K562 (cell line): ENCODE measurements at regions not wholly inside any gene's neighbourhood (a gene's known extent, or its start where the extent isn't known, plus 50 kb on each side); places are given as distances from the start of the nearest gene placed in this dataset.

Experiments used
- ATAC-seq: fragments of 200-7000 bp; cut with Tn5 transposase; 3 replicates; pipeline ENCODE4 v1.9.1; 2020; ENCODE audit warnings: moderate library complexity
- BruUV-seq: library from RNA; stranded (reverse); fragments of 400-500 nt; replicated peaks from 2 replicates; lab custom pipeline; 2021; lab: Mats Ljungman, UMichigan
- CTCF ChIA-PET: fragments of 300-600 bp; formaldehyde crosslinking; extraction: SDS; loops from one replicate; lab custom pipeline; 2021; ENCODE audit warnings: low intra/inter-chr PET ratio; lab: Yijun Ruan, JAX
- POLR2A ChIA-PET: fragments of 300-600, 350-650 bp; sonication (Branson Sonifier 250); formaldehyde crosslinking; extraction: SDS; loops from one replicate; lab custom pipeline; 2021; ENCODE audit warnings: antibody characterized with exemption, inconsistent platforms; lab: Yijun Ruan, JAX
- DNase-seq, 4 experiments: peaks; one replicate each; pipeline versions ENCODE4 v3.0.0 to v3.0.0-alpha.2; 2011 to 2018; ENCODE audit warnings: low spot score in 3 of 4, mixed read lengths in 3 of 4; ENCODE audit errors: extremely low read depth in 1 of 4
- FAIRE-seq: peaks from 2 replicates; lab custom pipeline; 2011; peaks lifted over from hg19 to GRCh38; lab: Jason Lieb, UNC
- H2AFZ ChIP-seq: 2 replicates; pipeline ENCODE4 v1.6.0; 2011; ENCODE audit warnings: low read depth, low read length, control low read depth, inconsistent platforms
- H3K27ac ChIP-seq: fragments of 200-600 bp; 3 replicates; pipeline ENCODE4 v1.8.0; 2011; ENCODE audit warnings: low read depth, mild to moderate bottlenecking, control low read depth, inconsistent platforms, low read length, moderate library complexity, mixed read lengths; ENCODE audit errors: extremely low read depth
- H3K27me3 ChIP-seq, 2 experiments: fragments of 300-600 bp in 1 of 2; 2 replicates in 1 of 2; 3 replicates in 1 of 2; pipeline versions ENCODE4 v1.6.0 to v1.8.0; 2011; ENCODE audit warnings: inconsistent platforms in 2 of 2, low read length in 2 of 2, mild to moderate bottlenecking in 1 of 2, mixed read lengths in 1 of 2, moderate library complexity in 1 of 2; ENCODE audit not compliant: control insufficient read depth in 2 of 2, insufficient read depth in 2 of 2
- H3K36me3 ChIP-seq: fragments of 300-600 bp; 3 replicates; pipeline ENCODE4 v1.8.0; 2011; ENCODE audit warnings: mild to moderate bottlenecking, low read length, inconsistent platforms; ENCODE audit not compliant: control insufficient read depth, insufficient read depth
- H3K4me1 ChIP-seq, 2 experiments: fragments of 200-600 bp in 1 of 2; replicated peaks in 1 of 2; 2 replicates in 1 of 2; 3 replicates in 1 of 2; pipeline versions ENCODE4 v1.5.1 to v1.8.0; 2011; ENCODE audit warnings: inconsistent platforms in 2 of 2, low read length in 2 of 2, mild to moderate bottlenecking in 1 of 2, mixed read lengths in 1 of 2, moderate library complexity in 1 of 2; ENCODE audit not compliant: control insufficient read depth in 2 of 2, insufficient read depth in 2 of 2
- H3K4me2 ChIP-seq: 2 replicates; pipeline ENCODE4 v1.6.1; 2011; ENCODE audit warnings: low read length, control low read depth, inconsistent platforms, mixed read lengths; ENCODE audit not compliant: insufficient read depth
- H3K4me3 ChIP-seq: fragments of 200-600 bp; sonication (generic), shearing (Covaris generic); 2 replicates; pipeline ENCODE4 v1.5.1; 2016; ENCODE audit warnings: control low read depth, inconsistent platforms
- H3K79me2 ChIP-seq: fragments of 200-600 bp; 3 replicates; pipeline ENCODE4 v1.8.0; 2011; ENCODE audit warnings: low read length, inconsistent platforms; ENCODE audit not compliant: control insufficient read depth, insufficient read depth
- H3K9ac ChIP-seq, 2 experiments: 2 replicates each; pipeline versions ENCODE4 v1.6.0 to v1.6.1; 2011; ENCODE audit warnings: low read depth in 2 of 2, low read length in 2 of 2, control low read depth in 1 of 2, inconsistent platforms in 1 of 2, mild to moderate bottlenecking in 1 of 2, mixed read lengths in 1 of 2; ENCODE audit not compliant: insufficient read depth in 1 of 2
- H3K9me1 ChIP-seq: one replicate; pipeline ENCODE4 v1.6.0; 2011; ENCODE audit warnings: inconsistent platforms, mild to moderate bottlenecking, low read length, moderate library complexity; ENCODE audit not compliant: control insufficient read depth, insufficient read depth
- H3K9me3 ChIP-seq: replicated peaks from 2 replicates; pipeline ENCODE4 v1.5.1; 2011; ENCODE audit warnings: low read depth, low read length, inconsistent platforms; ENCODE audit not compliant: control insufficient read depth, insufficient read depth
- H4K20me1 ChIP-seq: replicated peaks from 2 replicates; pipeline ENCODE4 v1.6.1; 2011; ENCODE audit warnings: low read length, inconsistent platforms, mixed read lengths; ENCODE audit not compliant: control insufficient read depth, insufficient read depth
- ASH1L ChIP-seq: fragments of 450-650 bp; IDR thresholded peaks from 2 replicates; pipeline ENCODE4 v1.6.1; 2018; ENCODE audit warnings: borderline replicate concordance, mild to moderate bottlenecking, low read depth; ENCODE audit not compliant: partially characterized antibody
- BCL6 ChIP-seq: fragments of 250-450 bp; sonication (Bioruptor Pico); IDR thresholded peaks from 2 replicates; pipeline ENCODE4 v1.4.0; 2020
- CLOCK ChIP-seq: fragments of 250-450 bp; sonication (Bioruptor Pico); IDR thresholded peaks from 2 replicates; pipeline ENCODE4 v1.4.0; 2020; ENCODE audit warnings: mild to moderate bottlenecking, moderate library complexity, borderline replicate concordance
- MYBL2 ChIP-seq, 2 experiments: fragments of 450-650 bp in 1 of 2; sonication (generic) in 1 of 2; formaldehyde crosslinking in 1 of 2; IDR thresholded peaks; 2 replicates each; pipeline versions ENCODE4 v1.6.1 to v1.8.1; 2017 to 2022; ENCODE audit warnings: borderline replicate concordance in 1 of 2, inconsistent platforms in 1 of 2, low read depth in 1 of 2, mild to moderate bottlenecking in 1 of 2, missing genetic modification reagents in 1 of 2, moderate library complexity in 1 of 2
- NFE2 ChIP-seq: IDR thresholded peaks from 2 replicates; pipeline ENCODE4 v1.6.1; 2014; ENCODE audit warnings: antibody characterized with exemption, low read depth
- NFYB ChIP-seq: IDR thresholded peaks from 2 replicates; pipeline ENCODE4 v1.6.1; 2011; ENCODE audit warnings: mild to moderate bottlenecking, moderate library complexity; ENCODE audit not compliant: insufficient read length; ENCODE audit errors: extremely low read depth
- NR3C1 ChIP-seq: sonication (generic); formaldehyde crosslinking; IDR thresholded peaks from 2 replicates; pipeline ENCODE4 v1.8.1; 2022; ENCODE audit warnings: missing genetic modification reagents
- PURB ChIP-seq: sonication (generic); formaldehyde crosslinking; IDR thresholded peaks from 2 replicates; pipeline ENCODE4 v1.9.0; 2021; ENCODE audit warnings: low read depth, mild to moderate bottlenecking, missing genetic modification reagents
- RBFOX2 ChIP-seq: fragments of 200-400 bp; formaldehyde crosslinking; IDR thresholded peaks from 2 replicates; pipeline ENCODE4 v1.6.1; 2017; ENCODE audit warnings: low read depth, mild to moderate bottlenecking, low read length, moderate library complexity
- TCF3 ChIP-seq: sonication (generic); formaldehyde crosslinking; IDR thresholded peaks from 2 replicates; pipeline ENCODE4 v1.4.0; 2020; ENCODE audit warnings: mild to moderate bottlenecking, missing genetic modification reagents
- ZNF197 ChIP-seq: fragments of 200-800 bp; sonication (Bioruptor generic); IDR thresholded peaks from 2 replicates; pipeline ENCODE4 v1.6.1; 2016; ENCODE audit warnings: low read depth, missing genetic modification characterization, missing compliant biosample characterization
- ZNF655 ChIP-seq: fragments of 250-450 bp; sonication (Bioruptor Pico); IDR thresholded peaks from 2 replicates; pipeline ENCODE4 v1.5.0; 2021
- WGBS: fragments of 100-300 bp; shearing (Covaris generic); methylation state at CpG from one replicate; pipeline ENCODE4 v1.1.6; 2016; ENCODE audit warnings: low coverage, mixed read lengths; ENCODE audit not compliant: insufficient coverage; ENCODE audit errors: missing lambda C conversion rate; 5-methylcytosine and 5-hydroxymethylcytosine counted together
- in situ Hi-C: fragments of 300-500 bp; cut with MboI; formaldehyde crosslinking; loops from 4 replicates; pipeline ENCODE4 v1.15.0; 2018; ENCODE audit warnings: inconsistent platforms, mixed read lengths
- intact Hi-C: fragments of 100-400 bp; cut with micrococcal nuclease; formaldehyde crosslinking; loops from 2 replicates; pipeline ENCODE4 v1.14.2; 2022

- no TSS peak for BruUV-seq
- WGBS = 1% methylated on average over 10 of the region's 10 CpGs
- in situ Hi-C loops (no loop called here), intact Hi-C loops (no loop called here)
- H3K27ac ChIP-seq = no peak overlapping the region
- H4K20me1 ChIP-seq = no peaks in the 10 kb centered on the region
- no peaks in the 10 kb centered on the region for H3K4me1 ChIP-seq
- TF ChIP-seq CLOCK = no peak
- TF ChIP-seq NFE2 = no peak
- no peak for TF ChIP-seq NR3C1 (CRISPR knock-in tag)
- no peak for TF ChIP-seq NFYB
- no peak for TF ChIP-seq ZNF197 (CRISPR knock-in tag)
- TF ChIP-seq TCF3 (CRISPR knock-in tag) = no peak
- TF ChIP-seq ASH1L = no peak
- TF ChIP-seq PURB (CRISPR knock-in tag) = no peak
- no peak for TF ChIP-seq ZNF655
- no peak for TF ChIP-seq BCL6 (CRISPR knock-in tag)
- TF ChIP-seq RBFOX2 = no peak
- TF ChIP-seq MYBL2 (IDR thresholded peaks at IDR 0.05; ENCODE audit: low read depth) = no peak
- no peak for TF ChIP-seq MYBL2 (CRISPR knock-in tag; IDR thresholded peaks at IDR 0.05; ENCODE audit: borderline replicate concordance)
- no peak overlapping the region for H3K4me2 ChIP-seq
- no peak overlapping the region for H3K4me3 ChIP-seq
- POLR2A ChIA-PET = no interaction called here
- H3K79me2 ChIP-seq = no peaks in the 10 kb centered on the region
- CTCF ChIA-PET = no interaction called here
- ATAC-seq (no peak), FAIRE-seq (no peak), DNase-seq (no peak)
- H3K27me3 ChIP-seq = no peaks in the 10 kb centered on the region
- no peak overlapping the region for H2AFZ ChIP-seq
- H3K36me3 ChIP-seq = no peaks in the 10 kb centered on the region
- no peak overlapping the region for H3K9ac ChIP-seq
- H3K9me3 ChIP-seq = no peaks in the 10 kb centered on the region
- no peaks in the 10 kb centered on the region for H3K9me1 ChIP-seq
These were observed 196.7 kb upstream of the TPRG1 start for GRCh38 chr3:188974856-188975599.
